ENCODE measurements at regions not wholly inside any gene's neighbourhood (a gene's known extent, or its start where the extent isn't known, plus 50 kb on each side); places are given as distances from the start of the nearest gene placed in this dataset.

DNA sequence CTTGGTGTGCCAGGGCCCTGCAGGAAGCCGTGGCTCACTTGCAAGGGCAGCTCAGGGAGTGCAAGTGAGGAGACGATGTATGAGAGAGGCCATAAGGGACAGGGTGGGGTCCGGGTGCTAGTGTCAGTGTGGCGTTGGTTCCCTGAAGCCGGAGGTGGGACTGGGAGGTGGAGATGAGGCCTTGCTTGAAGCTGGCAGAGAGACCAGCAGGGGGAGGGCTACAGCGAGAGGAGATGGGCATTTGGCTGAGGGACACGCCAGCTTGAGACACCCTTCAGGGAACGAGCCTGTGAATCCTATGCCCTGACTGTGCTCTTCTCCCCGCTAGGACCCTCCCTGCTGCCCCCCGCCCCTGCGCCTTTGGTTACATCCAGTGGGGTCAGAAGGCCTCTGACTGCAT lies 529.1 kb downstream of the TCERG1L start:
- TF ChIP-seq, protein P1, sequence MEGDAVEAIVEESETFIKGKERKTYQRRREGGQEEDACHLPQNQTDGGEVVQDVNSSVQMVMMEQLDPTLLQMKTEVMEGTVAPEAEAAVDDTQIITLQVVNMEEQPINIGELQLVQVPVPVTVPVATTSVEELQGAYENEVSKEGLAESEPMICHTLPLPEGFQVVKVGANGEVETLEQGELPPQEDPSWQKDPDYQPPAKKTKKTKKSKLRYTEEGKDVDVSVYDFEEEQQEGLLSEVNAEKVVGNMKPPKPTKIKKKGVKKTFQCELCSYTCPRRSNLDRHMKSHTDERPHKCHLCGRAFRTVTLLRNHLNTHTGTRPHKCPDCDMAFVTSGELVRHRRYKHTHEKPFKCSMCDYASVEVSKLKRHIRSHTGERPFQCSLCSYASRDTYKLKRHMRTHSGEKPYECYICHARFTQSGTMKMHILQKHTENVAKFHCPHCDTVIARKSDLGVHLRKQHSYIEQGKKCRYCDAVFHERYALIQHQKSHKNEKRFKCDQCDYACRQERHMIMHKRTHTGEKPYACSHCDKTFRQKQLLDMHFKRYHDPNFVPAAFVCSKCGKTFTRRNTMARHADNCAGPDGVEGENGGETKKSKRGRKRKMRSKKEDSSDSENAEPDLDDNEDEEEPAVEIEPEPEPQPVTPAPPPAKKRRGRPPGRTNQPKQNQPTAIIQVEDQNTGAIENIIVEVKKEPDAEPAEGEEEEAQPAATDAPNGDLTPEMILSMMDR (IDR thresholded peaks at IDR 0.05) = no peak
- no peak for TF ChIP-seq POLR2A (IDR thresholded peaks at IDR 0.05)

Data from right lobe of liver (tissue), 4 donors.